ENCODE measurements at regions not wholly inside any gene's neighbourhood (a gene's known extent, or its start where the extent isn't known, plus 50 kb on each side); places are given as distances from the start of the nearest gene placed in this dataset.

- H3K4me3 ChIP-seq (ENCODE audit: low read depth, low read length), result no peak overlapping the region
- TF ChIP-seq CTCF (IDR thresholded peaks at IDR 0.05; ENCODE audit: low read depth, low read length), result no peak
Measured at GRCh38 chr1:239204401-239204800, 182.0 kb upstream of the CHRM3 start.

- no peak overlapping the region for H3K4me3 ChIP-seq (ENCODE audit: low read depth, low read length)
- no peak for TF ChIP-seq CTCF (IDR thresholded peaks at IDR 0.05; ENCODE audit: low read depth, low read length)
Measured at GRCh38 chr1:239197871-239198270, 188.5 kb upstream of the CHRM3 start.

GRCh38 chr1:239189998-239190512 is 196.3 kb upstream of the CHRM3 start:
- no peak overlapping the region for H3K4me3 ChIP-seq (ENCODE audit: low read depth, low read length)

GRCh38 chr1:239186487-239186886 is 199.9 kb upstream of the CHRM3 start:
- no peak for TF ChIP-seq CTCF (IDR thresholded peaks at IDR 0.05; ENCODE audit: low read depth, low read length)
- no peak overlapping the region for H3K4me3 ChIP-seq (ENCODE audit: low read depth, low read length)

More at GRCh38 chr1:239189998-239190512, 196.3 kb upstream of the CHRM3 start:
- no peak for TF ChIP-seq CTCF (IDR thresholded peaks at IDR 0.05; ENCODE audit: low read depth, low read length)

- no peak for TF ChIP-seq CTCF (IDR thresholded peaks at IDR 0.05; ENCODE audit: low read depth, low read length)
- no peak overlapping the region for H3K4me3 ChIP-seq (ENCODE audit: low read depth, low read length)
Measured at GRCh38 chr1:239185245-239185619, 201.1 kb upstream of the CHRM3 start.

- TF ChIP-seq CTCF (IDR thresholded peaks at IDR 0.05; ENCODE audit: low read depth, low read length), result no peak
- no peak overlapping the region for H3K4me3 ChIP-seq (ENCODE audit: low read depth, low read length)
Measured at GRCh38 chr1:239184561-239185244, 201.7 kb upstream of the CHRM3 start.

- TF ChIP-seq CTCF (IDR thresholded peaks at IDR 0.05; ENCODE audit: low read depth, low read length), result no peak
- H3K4me3 ChIP-seq (ENCODE audit: low read depth, low read length), result no peak overlapping the region
Measured at GRCh38 chr1:239178961-239179360, 207.4 kb upstream of the CHRM3 start.

Measured in WI38 (cell line).